AML-193 (cell line): ENCODE measurements at regions not wholly inside any gene's neighbourhood (a gene's known extent, or its start where the extent isn't known, plus 50 kb on each side); places are given as distances from the start of the nearest gene placed in this dataset.

Source experiments
- DNase-seq, 2 experiments: peaks; one replicate each; lab custom pipeline; 2025; lab: John Stamatoyannopoulos, UW

DNA sequence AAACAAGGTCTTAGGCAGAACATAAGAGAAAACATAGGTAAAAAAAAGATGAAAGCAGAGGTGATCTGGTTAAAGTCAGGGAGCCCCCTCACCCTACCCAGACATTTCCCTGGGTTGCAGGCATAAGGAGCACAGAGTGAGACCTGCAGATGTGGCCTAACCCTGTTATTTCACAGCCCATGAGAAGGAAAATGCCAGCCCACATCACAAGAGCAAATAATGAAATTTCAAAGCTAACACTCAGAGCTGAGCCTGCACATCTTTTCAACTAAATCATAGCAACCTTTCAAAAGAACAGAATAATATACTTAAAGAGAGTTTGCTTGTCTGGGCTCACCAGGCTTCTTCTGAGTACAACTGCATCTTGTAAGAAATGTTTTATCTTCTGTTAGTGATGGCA lies 295.4 kb downstream of the RPAP3 start:
- no peak for DNase-seq

DNA sequence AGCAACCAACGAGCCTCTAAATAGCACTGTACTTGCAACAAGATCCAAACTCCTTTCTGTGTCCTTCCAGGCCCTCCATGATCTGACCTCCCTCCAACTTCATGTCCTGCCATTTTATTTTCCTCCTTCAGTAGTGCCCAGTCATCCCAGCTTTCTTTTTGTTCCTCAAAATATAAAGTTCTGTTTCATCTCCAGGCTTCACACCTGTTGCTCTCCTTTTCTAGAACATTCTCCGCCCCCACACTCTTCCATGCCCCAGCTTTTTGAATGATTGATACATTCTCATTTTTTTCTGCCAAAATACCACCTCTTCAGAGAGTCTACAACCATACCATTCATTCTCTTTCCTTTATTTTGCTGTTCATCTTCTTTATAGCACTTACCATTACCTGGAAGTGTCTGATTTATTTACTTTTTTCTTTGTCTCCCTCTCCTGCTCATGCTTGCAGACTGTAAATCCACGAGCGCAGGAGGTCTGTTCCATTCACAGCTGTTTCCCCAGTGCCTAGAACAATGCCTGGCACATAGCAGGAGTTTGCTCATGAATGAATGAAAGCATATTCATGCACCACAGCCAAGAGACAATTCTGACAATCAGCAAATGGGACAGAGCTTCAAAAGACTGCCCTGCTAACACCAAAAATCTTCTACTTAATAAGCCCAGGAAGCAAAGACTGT lies 296.4 kb downstream of the RPAP3 start:
- DNase-seq, result no peak

DNA sequence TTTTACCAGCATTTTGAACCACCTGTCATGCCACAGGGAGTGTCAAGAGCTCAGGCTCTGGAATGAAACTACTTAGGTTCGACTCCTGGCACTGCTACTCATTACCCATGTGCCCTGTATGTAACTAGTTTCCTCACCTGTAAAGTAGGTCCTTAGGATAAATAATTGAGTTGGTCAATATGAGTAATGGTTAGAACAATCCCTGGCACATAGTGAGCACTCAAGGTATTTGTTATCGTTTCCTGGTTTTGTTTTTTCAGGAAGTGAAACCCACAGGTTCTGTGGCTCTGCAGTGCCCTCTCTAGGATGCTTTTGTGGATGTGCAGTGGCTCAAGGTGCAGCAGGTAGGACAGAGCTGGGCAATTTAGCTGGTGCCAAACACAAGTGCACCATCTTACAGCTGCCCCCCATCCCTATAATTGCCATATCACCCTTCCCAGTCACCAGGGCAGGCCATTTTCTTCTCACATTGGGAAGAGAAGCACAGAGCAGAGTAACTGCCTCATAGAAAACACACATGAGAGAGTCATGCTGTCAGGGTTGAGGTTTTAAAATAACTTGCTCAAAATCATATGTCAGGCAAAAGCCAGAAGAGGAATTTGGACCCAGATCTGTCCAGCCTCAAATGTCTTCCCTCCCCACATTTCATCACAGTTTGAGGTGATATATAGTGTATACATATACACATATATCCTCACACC lies 297.5 kb downstream of the RPAP3 start:
- no peak for DNase-seq

DNA sequence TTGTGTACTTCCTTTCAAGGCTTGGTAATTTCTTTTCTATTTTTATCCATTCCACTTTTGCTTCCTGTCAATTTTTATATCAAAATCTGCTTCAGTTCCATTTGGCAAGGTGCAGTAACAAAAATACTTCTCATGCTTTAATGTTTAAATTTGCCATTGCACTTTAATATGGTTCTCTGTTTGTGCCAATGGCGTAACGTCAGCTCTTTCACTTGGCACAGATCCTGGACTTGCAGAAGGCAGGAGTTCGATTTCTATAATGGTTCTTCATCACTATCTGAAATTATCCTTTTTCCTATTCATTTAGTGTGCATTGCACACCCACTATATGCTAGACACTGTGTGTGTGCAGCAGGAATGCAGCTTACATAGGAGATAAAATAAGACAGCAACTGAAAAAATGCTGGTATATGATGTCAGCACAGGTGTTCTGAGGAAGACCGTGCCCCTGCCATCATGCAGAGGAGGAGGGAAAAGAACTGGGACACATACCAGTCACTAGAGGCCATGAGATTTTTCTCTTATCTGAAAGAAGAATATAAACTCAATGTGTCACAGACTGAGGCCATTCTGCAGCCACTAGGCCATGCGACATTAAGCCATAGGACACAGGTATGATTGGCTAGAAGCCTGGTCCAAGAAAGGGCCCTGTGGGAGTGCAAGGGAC lies 298.2 kb downstream of the RPAP3 start:
- no peak for DNase-seq

DNA sequence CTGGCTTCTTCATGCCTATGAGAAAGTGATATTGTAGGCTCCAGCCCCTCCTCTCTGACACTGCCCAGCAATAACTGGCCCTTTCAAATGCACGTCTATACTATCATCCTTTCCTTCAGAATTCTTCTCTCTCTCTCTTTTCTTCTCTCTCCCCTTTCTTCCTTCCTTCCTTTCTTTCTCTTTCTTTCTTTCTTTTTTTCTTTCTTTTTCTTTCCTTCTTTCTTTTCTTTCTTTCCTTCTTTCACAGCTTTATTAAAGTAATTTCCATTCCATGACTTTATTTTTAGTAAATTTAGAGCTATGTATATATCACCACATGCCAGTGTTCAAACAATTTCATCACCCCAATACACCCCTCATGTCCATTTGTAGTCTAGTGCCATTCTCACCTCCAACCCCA lies 302.1 kb downstream of the RPAP3 start:
- no peak for DNase-seq

GRCh38 chr12:47401196-47401595 lies 304.6 kb downstream of the RPAP3 start:
- peak; percentile 4 to 7 for DNase-seq

- DNase-seq, result no peak
These were observed 305.6 kb downstream of the RPAP3 start for GRCh38 chr12:47400266-47400665.

DNA sequence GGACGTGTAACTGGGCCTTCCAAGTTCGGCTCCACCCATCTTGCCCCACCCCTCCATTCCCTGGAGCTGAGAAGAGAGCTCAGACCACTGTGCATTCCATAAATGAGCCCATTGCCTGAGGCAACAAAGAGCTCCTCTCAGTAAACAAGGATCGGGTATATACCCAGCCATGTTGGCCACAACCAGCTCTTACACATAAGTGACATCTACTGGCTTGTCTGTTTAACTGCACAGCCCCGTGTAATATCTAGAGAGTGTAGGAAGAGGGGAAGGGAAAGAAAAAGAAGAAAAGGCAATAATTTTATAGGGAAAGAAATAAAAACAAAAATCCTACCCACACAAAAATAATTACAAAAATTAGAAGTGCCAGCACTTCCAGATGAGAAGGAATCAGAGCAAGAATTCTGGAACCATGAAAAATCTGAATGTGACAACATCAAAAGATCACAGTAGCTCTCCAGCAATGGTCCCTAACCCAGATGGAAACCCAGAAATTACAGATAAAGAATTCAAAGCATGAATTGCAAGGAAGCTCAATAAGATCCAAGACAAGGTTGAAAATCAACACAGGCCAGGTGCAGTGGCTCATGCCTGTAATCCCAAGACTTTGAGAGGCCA lies 308.1 kb downstream of the RPAP3 start:
- DNase-seq, result peak; percentile 45 to 55

GRCh38 chr12:47396902-47397663 lies 308.7 kb downstream of the RPAP3 start:
- DNase-seq, result no peak

GRCh38 chr12:47394070-47394469 lies 311.8 kb downstream of the RPAP3 start:
- no peak for DNase-seq

DNA sequence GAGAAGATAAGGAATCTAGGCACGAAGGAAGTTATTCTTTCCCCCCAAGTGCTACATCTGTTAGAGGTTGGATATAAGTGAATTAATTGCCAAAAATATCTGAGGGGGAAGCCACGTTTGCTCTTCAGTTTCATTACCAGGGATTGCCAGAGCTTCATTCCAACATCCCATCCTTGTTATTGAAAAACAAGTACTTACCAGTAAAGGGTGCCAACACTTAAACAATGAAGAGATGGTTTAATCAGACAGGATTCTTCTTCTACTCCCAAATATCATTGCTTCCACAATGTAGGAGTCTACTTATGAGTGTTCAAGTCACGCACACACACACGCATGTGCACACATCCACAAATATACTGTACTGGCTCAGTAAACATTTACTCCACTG lies 312.4 kb downstream of the RPAP3 start:
- DNase-seq, result no peak

- no peak for DNase-seq
These were observed 311.8 kb upstream of the AMIGO2 start for GRCh38 chr12:47391566-47391965.

DNA sequence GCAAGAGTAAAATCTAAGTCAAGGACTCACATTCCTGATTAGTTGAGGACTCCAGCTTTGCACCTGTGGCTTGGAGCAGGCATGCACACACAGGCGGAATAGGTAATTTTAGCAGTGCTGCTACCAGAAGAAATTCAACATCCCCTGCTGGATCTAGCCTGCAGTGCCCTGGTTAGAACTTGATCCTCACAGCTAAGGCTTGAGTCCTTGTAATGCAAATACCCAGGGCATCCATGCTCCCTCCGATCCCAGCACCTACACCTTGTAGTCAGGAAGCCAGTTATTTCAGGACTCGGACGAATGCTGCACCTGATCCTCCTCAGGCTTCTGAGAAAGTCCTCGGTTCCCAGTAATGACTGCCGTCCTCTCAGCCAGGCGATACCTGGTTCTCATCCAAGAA lies 309.0 kb upstream of the AMIGO2 start:
- no peak for DNase-seq

GRCh38 chr12:47387994-47388393 lies 308.2 kb upstream of the AMIGO2 start:
- no peak for DNase-seq

DNA sequence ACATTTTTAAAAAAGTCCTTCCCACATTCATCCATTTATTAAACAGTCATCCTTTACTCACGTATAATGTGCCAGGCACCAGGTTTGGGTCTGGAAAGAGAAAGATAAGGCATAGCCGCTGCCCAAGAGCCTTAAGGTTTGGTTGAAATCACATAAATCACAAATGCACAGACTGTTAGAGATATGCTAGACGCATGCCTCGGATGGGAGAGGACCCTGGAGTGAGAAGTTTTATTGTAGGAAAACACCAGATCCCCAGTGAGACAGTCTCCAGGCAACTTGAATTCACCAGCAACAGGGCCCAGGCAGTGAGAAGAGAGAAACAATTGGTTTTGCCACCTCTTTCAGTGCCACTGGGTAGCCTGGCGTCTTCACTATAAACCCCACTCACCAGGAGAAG lies 305.9 kb upstream of the AMIGO2 start:
- no peak for DNase-seq

DNA sequence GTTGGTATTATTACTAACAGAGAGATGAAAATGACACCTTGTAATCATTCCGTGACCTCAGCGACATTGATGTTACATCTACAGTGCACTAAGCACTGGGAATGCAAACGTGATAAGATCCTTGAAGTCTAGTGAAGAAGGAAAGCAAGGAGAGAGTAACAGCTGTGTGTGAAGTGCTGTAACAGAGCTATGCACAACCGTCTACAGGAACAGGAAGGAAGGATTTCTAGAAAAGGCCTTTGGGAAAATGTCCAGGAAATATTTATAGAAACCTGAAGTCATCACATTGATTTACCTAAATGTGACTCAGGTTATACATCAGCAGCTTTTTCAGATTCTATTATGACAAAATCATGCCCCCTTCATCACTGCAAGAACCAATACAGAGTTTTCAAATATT lies 304.2 kb upstream of the AMIGO2 start:
- DNase-seq, result no peak

DNA sequence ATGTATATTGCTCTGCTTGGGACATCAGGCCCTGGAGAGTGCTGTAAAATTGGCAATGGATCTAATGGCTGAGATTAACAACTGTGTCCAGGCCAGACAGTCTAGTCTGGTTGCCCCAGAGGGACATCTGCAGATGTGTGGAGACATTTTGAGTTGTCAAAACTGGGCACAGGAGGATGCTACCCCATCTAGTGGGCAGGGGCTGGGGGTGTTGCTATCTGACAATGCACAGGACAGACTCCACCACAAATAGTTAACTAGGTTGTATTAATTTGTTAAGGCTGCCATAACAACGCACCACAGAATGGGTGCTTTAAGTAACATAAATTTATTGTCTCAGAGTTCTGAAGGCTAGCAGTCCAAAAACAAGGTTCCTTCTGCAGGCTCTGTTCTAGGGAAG lies 302.5 kb upstream of the AMIGO2 start:
- DNase-seq, result no peak

- DNase-seq, result peak in 1 of 2 experiments; percentile 4
These were observed 299.1 kb upstream of the AMIGO2 start for GRCh38 chr12:47378907-47379306.

- no peak for DNase-seq
These were observed 298.4 kb upstream of the AMIGO2 start for GRCh38 chr12:47378222-47378582.

GRCh38 chr12:47377414-47378221 lies 297.9 kb upstream of the AMIGO2 start:
- DNase-seq, result no peak

GRCh38 chr12:47376927-47377326 lies 297.2 kb upstream of the AMIGO2 start:
- DNase-seq, result no peak
